K562 (cell line): ENCODE measurements at regions not wholly inside any gene's neighbourhood (a gene's known extent, or its start where the extent isn't known, plus 50 kb on each side); places are given as distances from the start of the nearest gene placed in this dataset.
"Not testable (repeated sequence)": the region's sequence is repeated elsewhere in the genome, so short reads cannot be mapped to it uniquely, and the experiment has no call there.

ENCODE experiments used
- ATAC-seq: fragments of 200-7000 bp; cut with Tn5 transposase; 3 replicates; pipeline ENCODE4 v1.9.1; 2020; ENCODE audit warnings: moderate library complexity
- BruUV-seq: library from RNA; stranded (reverse); fragments of 400-500 nt; replicated peaks from 2 replicates; lab custom pipeline; 2021; lab: Mats Ljungman, UMichigan
- CTCF ChIA-PET: fragments of 300-600 bp; formaldehyde crosslinking; extraction: SDS; loops from one replicate; lab custom pipeline; 2021; ENCODE audit warnings: low intra/inter-chr PET ratio; lab: Yijun Ruan, JAX
- POLR2A ChIA-PET: fragments of 300-600, 350-650 bp; sonication (Branson Sonifier 250); formaldehyde crosslinking; extraction: SDS; loops from one replicate; lab custom pipeline; 2021; ENCODE audit warnings: antibody characterized with exemption, inconsistent platforms; lab: Yijun Ruan, JAX
- DNase-seq, 4 experiments: peaks; one replicate each; pipeline versions ENCODE4 v3.0.0 to v3.0.0-alpha.2; 2011 to 2018; ENCODE audit warnings: low spot score in 3 of 4, mixed read lengths in 3 of 4; ENCODE audit errors: extremely low read depth in 1 of 4
- FAIRE-seq: peaks from 2 replicates; lab custom pipeline; 2011; peaks lifted over from hg19 to GRCh38; lab: Jason Lieb, UNC
- H2AFZ ChIP-seq: 2 replicates; pipeline ENCODE4 v1.6.0; 2011; ENCODE audit warnings: low read depth, low read length, control low read depth, inconsistent platforms
- H3K27ac ChIP-seq: fragments of 200-600 bp; 3 replicates; pipeline ENCODE4 v1.8.0; 2011; ENCODE audit warnings: low read depth, mild to moderate bottlenecking, control low read depth, inconsistent platforms, low read length, moderate library complexity, mixed read lengths; ENCODE audit errors: extremely low read depth
- H3K27me3 ChIP-seq, 2 experiments: fragments of 300-600 bp in 1 of 2; 2 replicates in 1 of 2; 3 replicates in 1 of 2; pipeline versions ENCODE4 v1.6.0 to v1.8.0; 2011; ENCODE audit warnings: inconsistent platforms in 2 of 2, low read length in 2 of 2, mild to moderate bottlenecking in 1 of 2, mixed read lengths in 1 of 2, moderate library complexity in 1 of 2; ENCODE audit not compliant: control insufficient read depth in 2 of 2, insufficient read depth in 2 of 2
- H3K36me3 ChIP-seq: fragments of 300-600 bp; 3 replicates; pipeline ENCODE4 v1.8.0; 2011; ENCODE audit warnings: mild to moderate bottlenecking, low read length, inconsistent platforms; ENCODE audit not compliant: control insufficient read depth, insufficient read depth
- H3K4me1 ChIP-seq, 2 experiments: fragments of 200-600 bp in 1 of 2; replicated peaks in 1 of 2; 2 replicates in 1 of 2; 3 replicates in 1 of 2; pipeline versions ENCODE4 v1.5.1 to v1.8.0; 2011; ENCODE audit warnings: inconsistent platforms in 2 of 2, low read length in 2 of 2, mild to moderate bottlenecking in 1 of 2, mixed read lengths in 1 of 2, moderate library complexity in 1 of 2; ENCODE audit not compliant: control insufficient read depth in 2 of 2, insufficient read depth in 2 of 2
- H3K4me2 ChIP-seq: 2 replicates; pipeline ENCODE4 v1.6.1; 2011; ENCODE audit warnings: low read length, control low read depth, inconsistent platforms, mixed read lengths; ENCODE audit not compliant: insufficient read depth
- H3K4me3 ChIP-seq: fragments of 200-600 bp; sonication (generic), shearing (Covaris generic); 2 replicates; pipeline ENCODE4 v1.5.1; 2016; ENCODE audit warnings: control low read depth, inconsistent platforms
- H3K79me2 ChIP-seq: fragments of 200-600 bp; 3 replicates; pipeline ENCODE4 v1.8.0; 2011; ENCODE audit warnings: low read length, inconsistent platforms; ENCODE audit not compliant: control insufficient read depth, insufficient read depth
- H3K9ac ChIP-seq, 2 experiments: 2 replicates each; pipeline versions ENCODE4 v1.6.0 to v1.6.1; 2011; ENCODE audit warnings: low read depth in 2 of 2, low read length in 2 of 2, control low read depth in 1 of 2, inconsistent platforms in 1 of 2, mild to moderate bottlenecking in 1 of 2, mixed read lengths in 1 of 2; ENCODE audit not compliant: insufficient read depth in 1 of 2
- H3K9me1 ChIP-seq: one replicate; pipeline ENCODE4 v1.6.0; 2011; ENCODE audit warnings: inconsistent platforms, mild to moderate bottlenecking, low read length, moderate library complexity; ENCODE audit not compliant: control insufficient read depth, insufficient read depth
- H3K9me3 ChIP-seq: replicated peaks from 2 replicates; pipeline ENCODE4 v1.5.1; 2011; ENCODE audit warnings: low read depth, low read length, inconsistent platforms; ENCODE audit not compliant: control insufficient read depth, insufficient read depth
- H4K20me1 ChIP-seq: replicated peaks from 2 replicates; pipeline ENCODE4 v1.6.1; 2011; ENCODE audit warnings: low read length, inconsistent platforms, mixed read lengths; ENCODE audit not compliant: control insufficient read depth, insufficient read depth
- RBM14 ChIP-seq: fragments of 200-400 bp; formaldehyde crosslinking; IDR thresholded peaks from 2 replicates; pipeline ENCODE4 v1.6.1; 2018; ENCODE audit warnings: low read depth, mild to moderate bottlenecking, low read length, moderate library complexity, borderline replicate concordance; ENCODE audit not compliant: insufficient read depth
- TCF7L2 ChIP-seq: fragments of 150-350 bp; IDR thresholded peaks from 2 replicates; pipeline ENCODE4 v1.6.1; 2016; ENCODE audit warnings: low read depth, mild to moderate bottlenecking, low read length, moderate library complexity
- WGBS: fragments of 100-300 bp; shearing (Covaris generic); methylation state at CpG from one replicate; pipeline ENCODE4 v1.1.6; 2016; ENCODE audit warnings: low coverage, mixed read lengths; ENCODE audit not compliant: insufficient coverage; ENCODE audit errors: missing lambda C conversion rate; 5-methylcytosine and 5-hydroxymethylcytosine counted together
- in situ Hi-C: fragments of 300-500 bp; cut with MboI; formaldehyde crosslinking; loops from 4 replicates; pipeline ENCODE4 v1.15.0; 2018; ENCODE audit warnings: inconsistent platforms, mixed read lengths
- intact Hi-C: fragments of 100-400 bp; cut with micrococcal nuclease; formaldehyde crosslinking; loops from 2 replicates; pipeline ENCODE4 v1.14.2; 2022
- TF ChIP-seq, protein P1 (sequence below): fragments of 200-600 bp; sonication (generic); IDR thresholded peaks from one replicate; pipeline ENCODE4 v1.6.1; 2012; ENCODE audit warnings: mild to moderate bottlenecking, low read depth, low read length, inconsistent platforms

- no peak overlapping the region for H3K9ac ChIP-seq
- CTCF ChIA-PET, result interaction anchor here (1.6 kb wide), 1 partner anchor 146 kb away, joined by 7 read pairs; no protein-coding TSS in a partner anchor
- ATAC-seq, result no peak
- no peak overlapping the region for H2AFZ ChIP-seq
- no peak overlapping the region for H3K4me3 ChIP-seq
- BruUV-seq, result no TSS peak
- peaks cover 5% of the 10 kb centered on the region for H3K9me1 ChIP-seq
- 1% methylated on average over 6 of the region's 6 CpGs for WGBS
- no peak for FAIRE-seq
- no peaks in the 10 kb centered on the region for H3K79me2 ChIP-seq
- no peaks in the 10 kb centered on the region for H3K36me3 ChIP-seq
- peaks cover 13 to 45% of the 10 kb centered on the region in 2 experiments; a peak in 3 of 5 replicates for H3K27me3 ChIP-seq
- H3K4me1 ChIP-seq, result peaks cover 7 to 37% of the 10 kb centered on the region in 2 experiments
- POLR2A ChIA-PET, result interaction anchor here (0.8 kb wide), 1 partner anchor 87 kb away, joined by 3 read pairs; no protein-coding TSS in a partner anchor
- H3K9me3 ChIP-seq, result no peaks in the 10 kb centered on the region
- H4K20me1 ChIP-seq, result 0 out of 2 replicates have a peak, but pooled peaks cover 6% of the 10 kb centered on the region
- intact Hi-C loops (no loop called here), in situ Hi-C loops (no loop called here)
- H3K27ac ChIP-seq, result no peak overlapping the region
- no peak overlapping the region for H3K4me2 ChIP-seq
- DNase-seq, result no peak
- TF ChIP-seq RBM14 (no peak), TCF7L2 (no peak)
- TF ChIP-seq, protein P1, sequence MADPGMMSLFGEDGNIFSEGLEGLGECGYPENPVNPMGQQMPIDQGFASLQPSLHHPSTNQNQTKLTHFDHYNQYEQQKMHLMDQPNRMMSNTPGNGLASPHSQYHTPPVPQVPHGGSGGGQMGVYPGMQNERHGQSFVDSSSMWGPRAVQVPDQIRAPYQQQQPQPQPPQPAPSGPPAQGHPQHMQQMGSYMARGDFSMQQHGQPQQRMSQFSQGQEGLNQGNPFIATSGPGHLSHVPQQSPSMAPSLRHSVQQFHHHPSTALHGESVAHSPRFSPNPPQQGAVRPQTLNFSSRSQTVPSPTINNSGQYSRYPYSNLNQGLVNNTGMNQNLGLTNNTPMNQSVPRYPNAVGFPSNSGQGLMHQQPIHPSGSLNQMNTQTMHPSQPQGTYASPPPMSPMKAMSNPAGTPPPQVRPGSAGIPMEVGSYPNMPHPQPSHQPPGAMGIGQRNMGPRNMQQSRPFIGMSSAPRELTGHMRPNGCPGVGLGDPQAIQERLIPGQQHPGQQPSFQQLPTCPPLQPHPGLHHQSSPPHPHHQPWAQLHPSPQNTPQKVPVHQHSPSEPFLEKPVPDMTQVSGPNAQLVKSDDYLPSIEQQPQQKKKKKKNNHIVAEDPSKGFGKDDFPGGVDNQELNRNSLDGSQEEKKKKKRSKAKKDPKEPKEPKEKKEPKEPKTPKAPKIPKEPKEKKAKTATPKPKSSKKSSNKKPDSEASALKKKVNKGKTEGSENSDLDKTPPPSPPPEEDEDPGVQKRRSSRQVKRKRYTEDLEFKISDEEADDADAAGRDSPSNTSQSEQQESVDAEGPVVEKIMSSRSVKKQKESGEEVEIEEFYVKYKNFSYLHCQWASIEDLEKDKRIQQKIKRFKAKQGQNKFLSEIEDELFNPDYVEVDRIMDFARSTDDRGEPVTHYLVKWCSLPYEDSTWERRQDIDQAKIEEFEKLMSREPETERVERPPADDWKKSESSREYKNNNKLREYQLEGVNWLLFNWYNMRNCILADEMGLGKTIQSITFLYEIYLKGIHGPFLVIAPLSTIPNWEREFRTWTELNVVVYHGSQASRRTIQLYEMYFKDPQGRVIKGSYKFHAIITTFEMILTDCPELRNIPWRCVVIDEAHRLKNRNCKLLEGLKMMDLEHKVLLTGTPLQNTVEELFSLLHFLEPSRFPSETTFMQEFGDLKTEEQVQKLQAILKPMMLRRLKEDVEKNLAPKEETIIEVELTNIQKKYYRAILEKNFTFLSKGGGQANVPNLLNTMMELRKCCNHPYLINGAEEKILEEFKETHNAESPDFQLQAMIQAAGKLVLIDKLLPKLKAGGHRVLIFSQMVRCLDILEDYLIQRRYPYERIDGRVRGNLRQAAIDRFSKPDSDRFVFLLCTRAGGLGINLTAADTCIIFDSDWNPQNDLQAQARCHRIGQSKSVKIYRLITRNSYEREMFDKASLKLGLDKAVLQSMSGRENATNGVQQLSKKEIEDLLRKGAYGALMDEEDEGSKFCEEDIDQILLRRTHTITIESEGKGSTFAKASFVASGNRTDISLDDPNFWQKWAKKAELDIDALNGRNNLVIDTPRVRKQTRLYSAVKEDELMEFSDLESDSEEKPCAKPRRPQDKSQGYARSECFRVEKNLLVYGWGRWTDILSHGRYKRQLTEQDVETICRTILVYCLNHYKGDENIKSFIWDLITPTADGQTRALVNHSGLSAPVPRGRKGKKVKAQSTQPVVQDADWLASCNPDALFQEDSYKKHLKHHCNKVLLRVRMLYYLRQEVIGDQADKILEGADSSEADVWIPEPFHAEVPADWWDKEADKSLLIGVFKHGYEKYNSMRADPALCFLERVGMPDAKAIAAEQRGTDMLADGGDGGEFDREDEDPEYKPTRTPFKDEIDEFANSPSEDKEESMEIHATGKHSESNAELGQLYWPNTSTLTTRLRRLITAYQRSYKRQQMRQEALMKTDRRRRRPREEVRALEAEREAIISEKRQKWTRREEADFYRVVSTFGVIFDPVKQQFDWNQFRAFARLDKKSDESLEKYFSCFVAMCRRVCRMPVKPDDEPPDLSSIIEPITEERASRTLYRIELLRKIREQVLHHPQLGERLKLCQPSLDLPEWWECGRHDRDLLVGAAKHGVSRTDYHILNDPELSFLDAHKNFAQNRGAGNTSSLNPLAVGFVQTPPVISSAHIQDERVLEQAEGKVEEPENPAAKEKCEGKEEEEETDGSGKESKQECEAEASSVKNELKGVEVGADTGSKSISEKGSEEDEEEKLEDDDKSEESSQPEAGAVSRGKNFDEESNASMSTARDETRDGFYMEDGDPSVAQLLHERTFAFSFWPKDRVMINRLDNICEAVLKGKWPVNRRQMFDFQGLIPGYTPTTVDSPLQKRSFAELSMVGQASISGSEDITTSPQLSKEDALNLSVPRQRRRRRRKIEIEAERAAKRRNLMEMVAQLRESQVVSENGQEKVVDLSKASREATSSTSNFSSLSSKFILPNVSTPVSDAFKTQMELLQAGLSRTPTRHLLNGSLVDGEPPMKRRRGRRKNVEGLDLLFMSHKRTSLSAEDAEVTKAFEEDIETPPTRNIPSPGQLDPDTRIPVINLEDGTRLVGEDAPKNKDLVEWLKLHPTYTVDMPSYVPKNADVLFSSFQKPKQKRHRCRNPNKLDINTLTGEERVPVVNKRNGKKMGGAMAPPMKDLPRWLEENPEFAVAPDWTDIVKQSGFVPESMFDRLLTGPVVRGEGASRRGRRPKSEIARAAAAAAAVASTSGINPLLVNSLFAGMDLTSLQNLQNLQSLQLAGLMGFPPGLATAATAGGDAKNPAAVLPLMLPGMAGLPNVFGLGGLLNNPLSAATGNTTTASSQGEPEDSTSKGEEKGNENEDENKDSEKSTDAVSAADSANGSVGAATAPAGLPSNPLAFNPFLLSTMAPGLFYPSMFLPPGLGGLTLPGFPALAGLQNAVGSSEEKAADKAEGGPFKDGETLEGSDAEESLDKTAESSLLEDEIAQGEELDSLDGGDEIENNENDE, result no peak
Observed at GRCh38 chr19:29876414-29876813, 64.6 kb downstream of the CCNE1 start.

- H3K27me3 ChIP-seq, result peaks cover 13 to 50% of the 10 kb centered on the region in 2 experiments; a peak in 3 of 5 replicates
- in situ Hi-C loops, FAIRE-seq, H3K36me3 ChIP-seq, H3K9me3 ChIP-seq, H2AFZ ChIP-seq, POLR2A ChIA-PET, CTCF ChIA-PET, intact Hi-C loops, DNase-seq, H3K4me3 ChIP-seq, H3K79me2 ChIP-seq, H3K9ac ChIP-seq, H3K4me2 ChIP-seq, H3K9me1 ChIP-seq, H4K20me1 ChIP-seq, BruUV-seq, H3K27ac ChIP-seq, ATAC-seq: not testable (repeated sequence)
- 0% methylated on average over 2 of the region's 4 CpGs for WGBS
- H3K4me1 ChIP-seq, result peaks cover 6 to 36% of the 10 kb centered on the region in 2 experiments
Observed at GRCh38 chr19:29876908-29877307, 65.1 kb downstream of the CCNE1 start.
